ENCODE measurements at regions not wholly inside any gene's neighbourhood (a gene's known extent, or its start where the extent isn't known, plus 50 kb on each side); places are given as distances from the start of the nearest gene placed in this dataset.

GRCh38 chr12:24759155-24759554 lies 189.7 kb downstream of the BCAT1 start:
- DNase-seq, result no peak

- no peak for DNase-seq
Measured at GRCh38 chr12:24756479-24757024, 192.3 kb downstream of the BCAT1 start.

GRCh38 chr12:24754690-24755638 lies 193.9 kb downstream of the BCAT1 start:
- DNase-seq, result no peak

GRCh38 chr12:24752763-24753462 lies 196.0 kb downstream of the BCAT1 start:
- DNase-seq, result no peak

- DNase-seq, result no peak
Measured at GRCh38 chr12:24751181-24751580, 197.7 kb downstream of the BCAT1 start.

- no peak for DNase-seq
Measured at GRCh38 chr12:24750263-24750662, 198.6 kb downstream of the BCAT1 start.

GRCh38 chr12:24749171-24749570 lies 199.7 kb downstream of the BCAT1 start:
- DNase-seq, result no peak

- DNase-seq, result no peak
Measured at GRCh38 chr12:24748326-24748725, 200.6 kb downstream of the BCAT1 start.

- no peak for DNase-seq
Measured at GRCh38 chr12:24746864-24747263, 202.0 kb downstream of the BCAT1 start.

- DNase-seq, result no peak
Measured at GRCh38 chr12:24746006-24746671, 202.8 kb downstream of the BCAT1 start.

GRCh38 chr12:24743941-24744793 lies 204.7 kb downstream of the BCAT1 start:
- no peak for DNase-seq

- no peak for DNase-seq
Measured at GRCh38 chr12:24742378-24742777, 206.5 kb downstream of the BCAT1 start.

GRCh38 chr12:24741216-24741615 lies 207.7 kb downstream of the BCAT1 start:
- no peak for DNase-seq

- DNase-seq, result no peak
Measured at GRCh38 chr12:24739106-24739779, 209.7 kb downstream of the BCAT1 start.

GRCh38 chr12:24738441-24738840 lies 210.5 kb downstream of the BCAT1 start:
- no peak for DNase-seq

GRCh38 chr12:24731596-24731995 lies 217.3 kb downstream of the BCAT1 start:
- no peak for DNase-seq

GRCh38 chr12:24730489-24730896 lies 218.4 kb downstream of the BCAT1 start:
- DNase-seq, result no peak

GRCh38 chr12:24728826-24729225 lies 220.1 kb downstream of the BCAT1 start:
- DNase-seq, result no peak

- DNase-seq, result peak; percentile 25
Measured at GRCh38 chr12:24728366-24728765, 220.5 kb downstream of the BCAT1 start.

GRCh38 chr12:24725616-24726015 lies 223.3 kb downstream of the BCAT1 start:
- DNase-seq, result no peak

- DNase-seq, result no peak
Measured at GRCh38 chr12:24724814-24725213, 224.1 kb downstream of the BCAT1 start.

- DNase-seq, result no peak
Measured at GRCh38 chr12:24723759-24724158, 225.1 kb downstream of the BCAT1 start.

Measured in NCI-H446 treated with DMSO at 0.1 percent for 48 hours (cell line).